Neutrophil (primary cell): ENCODE measurements at regions not wholly inside any gene's neighbourhood (a gene's known extent, or its start where the extent isn't known, plus 50 kb on each side); places are given as distances from the start of the nearest gene placed in this dataset.

Experiments used
- H3K27ac ChIP-seq: fragments of 200-600 bp; sonication (generic); 2 replicates; pipeline ENCODE4 v1.5.1; 2016; ENCODE audit warnings: mild to moderate bottlenecking, moderate library complexity
- H3K27me3 ChIP-seq: fragments of 200-600 bp; sonication (generic); 2 replicates; pipeline ENCODE4 v1.6.0; 2016; ENCODE audit warnings: mild to moderate bottlenecking
- H3K36me3 ChIP-seq: fragments of 200-600 bp; sonication (generic); 2 replicates; pipeline ENCODE4 v1.5.1; 2017
- H3K4me1 ChIP-seq, 2 experiments: fragments of 200-600 bp in 1 of 2; sonication (generic) in 1 of 2; 1 replicate in 1 of 2; 2 replicates in 1 of 2; pipeline versions ENCODE4 v1.5.1 to v1.6.1; 2013 to 2016; ENCODE audit warnings: low read depth in 1 of 2, low read length in 1 of 2, mild to moderate bottlenecking in 1 of 2, moderate library complexity in 1 of 2; ENCODE audit not compliant: control insufficient read depth in 1 of 2, insufficient read depth in 1 of 2
- H3K4me3 ChIP-seq, 2 experiments: fragments of 200-600 bp in 1 of 2; sonication (generic) in 1 of 2; 1 replicate in 1 of 2; 2 replicates in 1 of 2; pipeline ENCODE4 v1.5.1; 2013 to 2016; ENCODE audit warnings: low read depth in 1 of 2, low read length in 1 of 2, mild to moderate bottlenecking in 1 of 2, moderate library complexity in 1 of 2
- H3K9me3 ChIP-seq: fragments of 200-600 bp; sonication (generic); 2 replicates; pipeline ENCODE4 v1.5.1; 2016
- CTCF ChIP-seq: fragments of 200-600 bp; sonication (generic); IDR thresholded peaks from 2 replicates; pipeline ENCODE4 v1.5.1; 2016; ENCODE audit warnings: antibody characterized with exemption

DNA sequence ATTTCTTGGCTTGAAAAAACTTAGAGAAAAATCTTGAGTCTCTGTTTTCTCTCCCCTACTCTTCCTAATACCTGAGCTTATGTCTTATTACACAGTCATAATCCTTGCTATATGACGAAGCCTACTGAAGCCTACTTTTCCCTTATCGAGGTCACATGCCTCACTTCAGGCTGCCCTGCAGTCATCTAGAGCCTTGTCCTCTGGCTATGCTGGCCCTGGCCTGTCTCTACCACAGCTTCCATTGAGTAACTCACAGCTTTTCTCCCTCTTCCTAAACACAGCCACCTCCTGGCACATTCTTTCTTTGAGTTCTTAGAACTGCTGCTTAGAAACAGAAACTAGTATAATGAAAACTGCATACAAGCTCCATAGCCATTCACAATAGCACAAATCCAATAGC, 1698.3 kb downstream of the STIM2 start:
- H3K4me1 ChIP-seq, result no peaks in the 10 kb centered on the region

DNA sequence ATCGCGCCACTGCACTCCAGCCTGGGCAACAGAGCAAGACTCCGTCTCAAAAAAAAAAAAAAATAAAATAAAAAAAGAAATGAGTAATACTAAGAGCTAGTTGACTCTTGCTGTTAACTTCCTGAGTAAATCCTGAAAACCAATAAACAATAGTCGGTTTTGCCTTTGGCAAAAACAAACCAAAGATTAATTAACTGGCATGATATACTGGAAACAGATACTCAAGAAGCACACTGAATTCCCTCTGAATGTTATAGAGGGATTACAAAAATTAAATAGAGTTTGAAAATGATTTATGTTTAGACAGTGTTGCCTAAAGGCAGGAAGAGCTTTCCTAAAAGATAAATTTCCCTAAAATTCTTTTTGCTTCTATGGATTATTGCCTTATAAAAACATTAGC, 1702.3 kb downstream of the STIM2 start:
- Histone ChIP-seq H3K9me3 (no peaks in the 10 kb centered on the region), H3K27ac (no peak overlapping the region), H3K36me3 (no peaks in the 10 kb centered on the region), H3K4me1 (no peaks in the 10 kb centered on the region), H3K27me3 (no peaks in the 10 kb centered on the region), H3K4me3 (no peak overlapping the region)
- TF ChIP-seq CTCF, result no peak

More for the DNA sequence above, 1698.3 kb downstream of the STIM2 start:
- H3K27me3 ChIP-seq, result no peaks in the 10 kb centered on the region
- H3K36me3 ChIP-seq, result no peaks in the 10 kb centered on the region
- TF ChIP-seq CTCF, result no peak
- no peak overlapping the region for H3K4me3 ChIP-seq
- no peaks in the 10 kb centered on the region for H3K9me3 ChIP-seq
- no peak overlapping the region for H3K27ac ChIP-seq

GRCh38 chr4:28565396-28565795, 1704.8 kb downstream of the STIM2 start:
- no peaks in the 10 kb centered on the region for H3K4me1 ChIP-seq
- H3K27me3 ChIP-seq, result no peaks in the 10 kb centered on the region
- H3K27ac ChIP-seq, result no peak overlapping the region
- no peaks in the 10 kb centered on the region for H3K36me3 ChIP-seq
- no peaks in the 10 kb centered on the region for H3K9me3 ChIP-seq
- no peak for TF ChIP-seq CTCF
- H3K4me3 ChIP-seq, result no peak overlapping the region

DNA sequence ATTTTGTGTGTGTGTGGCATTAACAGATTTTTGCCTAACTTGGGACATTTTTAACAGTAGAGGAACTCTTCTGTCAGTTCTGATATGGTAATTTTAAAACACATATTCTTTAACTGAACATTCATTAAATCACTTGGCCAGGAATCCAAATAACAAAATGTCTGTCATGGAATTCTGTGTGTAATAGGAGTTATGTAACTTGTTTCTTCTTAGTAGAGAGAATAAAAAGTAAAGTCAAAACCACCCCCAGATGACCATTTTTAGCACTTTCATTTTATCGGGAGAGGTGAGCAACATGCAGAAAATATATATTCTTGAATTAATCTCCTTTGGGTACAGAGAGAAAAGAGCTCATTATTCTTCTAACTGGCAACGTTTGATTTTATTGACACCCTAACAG, 1740.3 kb downstream of the STIM2 start:
- Histone ChIP-seq H3K27ac (no peak overlapping the region), H3K36me3 (no peaks in the 10 kb centered on the region), H3K4me3 (no peak overlapping the region), H3K9me3 (no peaks in the 10 kb centered on the region), H3K27me3 (no peaks in the 10 kb centered on the region), H3K4me1 (no peaks in the 10 kb centered on the region)
- no peak for TF ChIP-seq CTCF

DNA sequence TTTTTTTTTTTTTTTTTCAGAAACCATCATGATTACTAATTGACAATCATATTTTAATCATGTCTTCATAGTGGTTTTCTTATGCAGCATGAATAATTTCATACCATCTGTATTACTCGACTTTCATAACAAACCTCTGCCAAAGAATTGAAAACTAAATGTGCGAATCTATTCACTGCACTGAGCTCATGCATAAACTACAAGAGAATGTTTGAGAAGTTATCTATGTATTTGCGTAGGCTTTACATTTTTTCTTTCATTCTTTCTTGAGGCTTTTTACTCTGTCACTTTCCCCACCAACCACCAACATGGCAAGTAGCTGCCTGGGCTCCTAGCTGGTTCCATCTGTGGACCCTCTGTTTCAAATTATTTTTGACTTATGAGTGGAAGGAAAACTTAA, 1761.0 kb downstream of the STIM2 start:
- H3K27ac ChIP-seq, result no peak overlapping the region
- no peak overlapping the region for H3K4me3 ChIP-seq
- no peaks in the 10 kb centered on the region for H3K36me3 ChIP-seq
- no peaks in the 10 kb centered on the region for H3K27me3 ChIP-seq
- H3K9me3 ChIP-seq, result no peaks in the 10 kb centered on the region
- no peak for TF ChIP-seq CTCF
- H3K4me1 ChIP-seq, result no peaks in the 10 kb centered on the region

GRCh38 chr4:28636971-28637370, 1776.3 kb downstream of the STIM2 start:
- Histone ChIP-seq H3K27ac (no peak overlapping the region), H3K4me3 (no peak overlapping the region), H3K27me3 (no peaks in the 10 kb centered on the region), H3K36me3 (no peaks in the 10 kb centered on the region), H3K4me1 (no peaks in the 10 kb centered on the region), H3K9me3 (no peaks in the 10 kb centered on the region)
- no peak for TF ChIP-seq CTCF
